ENCODE measurements at regions not wholly inside any gene's neighbourhood (a gene's known extent, or its start where the extent isn't known, plus 50 kb on each side); places are given as distances from the start of the nearest gene placed in this dataset.
A peak's percentile ranks its signal among the peaks of the same experiment; 100 is the strongest.

- in situ Hi-C loops (cut with MboI; ENCODE audit: low sequenced_read_pairs in 4 of 4) (no loop called here), intact Hi-C loops (cut with DNase I; ENCODE audit: low total_unique reads) (no loop called here)
- no peak for ATAC-seq
- TF ChIP-seq POLR2A (IDR thresholded peaks at IDR 0.05) = no peak
- no peak for TF ChIP-seq CTCF (IDR thresholded peaks at IDR 0.05 in 4 of 5, conservative IDR thresholded peaks at IDR 0.05 in 1 of 5)
- H3K4me1 ChIP-seq = peaks cover 11 to 31% of the 10 kb centered on the region in 2 donors
- no peak for DNase-seq
- no peaks in the 10 kb centered on the region for H3K36me3 ChIP-seq
- H3K27ac ChIP-seq = no peak overlapping the region
- no peaks in the 10 kb centered on the region for H3K9me3 ChIP-seq
- H3K27me3 ChIP-seq = no peaks in the 10 kb centered on the region
- H3K4me3 ChIP-seq = no peak overlapping the region
Measured at GRCh38 chr10:94206176-94206575, 156.6 kb downstream of the NOC3L start.

- H3K4me1 ChIP-seq = peaks cover 25 to 52% of the 10 kb centered on the region in 2 donors
- intact Hi-C loops (cut with DNase I; ENCODE audit: low total_unique reads) = no loop called here
- TF ChIP-seq CTCF (IDR thresholded peaks at IDR 0.05 in 4 of 5, conservative IDR thresholded peaks at IDR 0.05 in 1 of 5) = no peak
- no peak overlapping the region for H3K4me3 ChIP-seq
- no peaks in the 10 kb centered on the region for H3K9me3 ChIP-seq
- H3K36me3 ChIP-seq = no peaks in the 10 kb centered on the region
- H3K27ac ChIP-seq = no peak overlapping the region
- in situ Hi-C loops (cut with MboI; ENCODE audit: low sequenced_read_pairs in 4 of 4) = no loop called here
- no peaks in the 10 kb centered on the region for H3K27me3 ChIP-seq
- no peak for ATAC-seq
- no peak for DNase-seq
Measured at GRCh38 chr10:94208315-94208714, 154.4 kb downstream of the NOC3L start.

GRCh38 chr10:94210440-94211168 is 152.1 kb downstream of the NOC3L start:
- H3K27me3 ChIP-seq = no peaks in the 10 kb centered on the region
- DNase-seq = peak in 1 of 2 donors; percentile 31
- intact Hi-C loops (cut with DNase I; ENCODE audit: low total_unique reads) = loop anchor here (5.0 kb wide), 2 partner anchors 78 to 218 kb away; partner anchors contain the start of gene PLCE1
- no peaks in the 10 kb centered on the region for H3K36me3 ChIP-seq
- peak overlapping the region; percentile 56 to 87 (median 68) for H3K27ac ChIP-seq
- in situ Hi-C loops (cut with MboI; ENCODE audit: low sequenced_read_pairs in 4 of 4) = no loop called here
- H3K9me3 ChIP-seq = no peaks in the 10 kb centered on the region
- TF ChIP-seq POLR2A (IDR thresholded peaks at IDR 0.05) = no peak
- no peak for TF ChIP-seq CTCF (IDR thresholded peaks at IDR 0.05 in 4 of 5, conservative IDR thresholded peaks at IDR 0.05 in 1 of 5)
- no peak for ATAC-seq
- peaks cover 41 to 61% of the 10 kb centered on the region in 2 donors for H3K4me1 ChIP-seq
- H3K4me3 ChIP-seq = no peak overlapping the region

GRCh38 chr10:94211169-94211510 is 151.6 kb downstream of the NOC3L start:
- Histone ChIP-seq H3K4me3 (no peak overlapping the region), H3K9me3 (no peaks in the 10 kb centered on the region), H3K36me3 (no peaks in the 10 kb centered on the region), H3K4me1 (peaks cover 41 to 56% of the 10 kb centered on the region in 2 donors), H3K27ac (peak overlapping the region; percentile 56 to 87 (median 68)), H3K27me3 (no peaks in the 10 kb centered on the region)
- DNase-seq = peak in 1 of 2 donors; percentile 27
- intact Hi-C loops (cut with DNase I; ENCODE audit: low total_unique reads) = loop anchor here (5.0 kb wide), 2 partner anchors 79 to 219 kb away; partner anchors contain the start of gene PLCE1
- no peak for ATAC-seq
- TF ChIP-seq POLR2A (IDR thresholded peaks at IDR 0.05) = no peak
- TF ChIP-seq CTCF (IDR thresholded peaks at IDR 0.05 in 4 of 5, conservative IDR thresholded peaks at IDR 0.05 in 1 of 5) = no peak
- in situ Hi-C loops (cut with MboI; ENCODE audit: low sequenced_read_pairs in 4 of 4) = no loop called here
